ENCODE measurements at regions not wholly inside any gene's neighbourhood (a gene's known extent, or its start where the extent isn't known, plus 50 kb on each side); places are given as distances from the start of the nearest gene placed in this dataset.
A peak's percentile ranks its signal among the peaks of the same experiment; 100 is the strongest.

DNA sequence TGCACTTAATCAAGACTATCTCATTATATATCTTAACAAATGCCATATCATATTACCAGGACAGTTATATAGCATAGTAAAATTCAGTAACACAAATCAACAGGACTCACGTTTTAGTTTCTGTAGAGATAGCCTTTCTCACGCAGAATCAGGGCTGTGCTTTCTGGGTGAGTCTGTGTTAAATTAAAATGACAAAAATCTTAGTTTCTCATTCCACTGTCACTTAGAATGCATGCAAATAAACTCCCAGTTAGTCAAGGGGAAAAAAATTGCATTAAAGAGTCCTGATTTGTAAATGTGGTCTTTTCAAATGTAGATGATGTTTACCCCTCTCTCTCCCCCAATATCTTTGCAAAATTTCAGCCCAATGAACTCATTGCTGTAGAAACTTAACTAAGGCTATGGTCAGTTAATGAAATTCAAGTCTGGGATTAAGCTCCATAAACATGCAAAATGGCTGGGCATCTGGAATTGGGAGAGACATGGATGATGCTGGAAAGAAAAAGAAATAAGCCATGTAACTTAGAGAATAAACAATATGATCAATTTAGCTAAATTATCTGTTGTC is 77.8 kb upstream of the MGAT4C start:
- no peaks in the 10 kb centered on the region for H3K27me3 ChIP-seq (ENCODE audit: low read depth)
- no peaks in the 10 kb centered on the region for H3K9me3 ChIP-seq
- DNase-seq (ENCODE audit: low spot score in 2 of 2): peak; percentile 20 to 88
- no peak overlapping the region for H3K4me3 ChIP-seq
- peaks cover 28% of the 10 kb centered on the region for H3K4me1 ChIP-seq
- in situ Hi-C loops (cut with MboI; ENCODE audit: low sequenced_read_pairs): no loop called here
- H3K36me3 ChIP-seq (replicated peaks): no peaks in the 10 kb centered on the region

DNA sequence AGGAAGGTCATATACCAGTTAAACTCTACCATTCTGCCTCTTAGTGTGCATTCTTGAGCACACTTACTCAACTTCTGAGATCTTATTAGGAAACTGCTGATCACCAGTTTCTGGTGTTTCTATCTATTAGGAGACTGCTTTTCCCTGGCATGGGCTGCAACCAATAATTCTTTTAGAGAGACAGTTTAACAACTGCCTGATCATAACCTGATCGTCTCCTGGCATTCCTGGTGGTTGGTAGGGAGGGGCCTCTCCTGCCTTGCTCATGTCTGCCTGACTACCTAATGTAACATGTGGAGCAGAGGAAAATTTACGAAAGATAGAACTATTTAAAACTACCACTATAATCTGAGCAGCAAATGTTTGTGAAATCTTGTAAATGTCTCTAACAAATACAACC is 75.3 kb upstream of the MGAT4C start:
- peak in 1 of 2 experiments; percentile 17 for DNase-seq (ENCODE audit: low spot score in 2 of 2)
- Histone ChIP-seq H3K36me3 (replicated peaks) (no peaks in the 10 kb centered on the region), H3K9me3 (no peaks in the 10 kb centered on the region)

DNA sequence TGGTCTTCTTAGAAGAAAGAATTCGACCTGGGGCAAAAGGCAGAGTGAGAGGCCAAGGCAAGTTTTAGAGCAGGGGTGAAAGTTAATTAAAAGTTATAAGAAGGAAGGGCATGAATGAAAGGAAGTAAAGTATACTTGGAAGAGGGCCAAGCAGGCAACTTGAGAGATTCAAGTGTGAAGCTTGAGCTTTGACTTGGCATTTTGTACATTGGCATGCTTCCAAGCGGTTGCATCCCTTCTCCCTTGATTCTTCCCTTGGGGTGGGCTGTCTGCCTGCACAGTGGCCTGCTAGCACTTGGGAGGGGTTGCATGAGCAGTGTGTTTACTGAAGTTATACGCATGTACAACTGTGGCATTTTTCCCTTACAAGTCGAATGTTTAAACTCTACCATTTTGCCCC is 74.8 kb upstream of the MGAT4C start:
- no peaks in the 10 kb centered on the region for H3K27me3 ChIP-seq (ENCODE audit: low read depth)
- H3K4me1 ChIP-seq: peaks cover 28% of the 10 kb centered on the region
- no peaks in the 10 kb centered on the region for H3K9me3 ChIP-seq
- DNase-seq (ENCODE audit: low spot score in 2 of 2): peak in 1 of 2 experiments; percentile 38
- in situ Hi-C loops (cut with MboI; ENCODE audit: low sequenced_read_pairs): no loop called here
- no peak overlapping the region for H3K4me3 ChIP-seq
- no peaks in the 10 kb centered on the region for H3K36me3 ChIP-seq (replicated peaks)

More for the DNA sequence above, 75.3 kb upstream of the MGAT4C start:
- H3K4me3 ChIP-seq: no peak overlapping the region
- no peaks in the 10 kb centered on the region for H3K27me3 ChIP-seq (ENCODE audit: low read depth)
- in situ Hi-C loops (cut with MboI; ENCODE audit: low sequenced_read_pairs): no loop called here
- peaks cover 28% of the 10 kb centered on the region for H3K4me1 ChIP-seq

DNA sequence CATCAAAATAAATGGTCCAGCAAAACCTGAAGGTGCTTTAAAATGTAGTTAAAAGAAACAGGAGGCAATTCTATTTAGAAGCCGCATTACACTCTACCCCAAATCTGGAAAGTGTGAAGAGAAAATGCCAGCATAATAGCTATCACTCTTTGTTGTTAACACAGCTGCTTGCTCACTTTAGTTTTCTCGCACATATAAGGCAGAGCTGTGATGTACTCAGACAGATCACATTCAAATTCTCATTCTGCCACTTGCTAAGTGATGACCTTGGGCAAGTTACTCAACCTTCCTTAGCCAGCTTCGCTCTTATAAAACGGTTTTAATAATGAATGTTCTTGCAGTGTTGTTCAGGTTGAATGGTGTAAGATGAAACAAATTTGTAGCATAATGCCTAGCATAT is 56.0 kb upstream of the MGAT4C start:
- no peak overlapping the region for H3K4me3 ChIP-seq
- H3K4me1 ChIP-seq: no peaks in the 10 kb centered on the region
- no peaks in the 10 kb centered on the region for H3K36me3 ChIP-seq (replicated peaks)
- H3K27me3 ChIP-seq (ENCODE audit: low read depth): no peaks in the 10 kb centered on the region
- H3K9me3 ChIP-seq: no peaks in the 10 kb centered on the region
- in situ Hi-C loops (cut with MboI; ENCODE audit: low sequenced_read_pairs): no loop called here
- no peak for DNase-seq (ENCODE audit: low spot score in 2 of 2)

All from HAP-1 (cell line).